GM04503 (cell line): ENCODE measurements at regions not wholly inside any gene's neighbourhood (a gene's known extent, or its start where the extent isn't known, plus 50 kb on each side); places are given as distances from the start of the nearest gene placed in this dataset.
"Not testable (repeated sequence)": the region's sequence is repeated elsewhere in the genome, so short reads cannot be mapped to it uniquely, and the experiment has no call there.

Source experiments
- DNase-seq: peaks from one replicate; pipeline ENCODE4 v3.0.0-alpha.2; 2012; ENCODE audit warnings: low read depth

DNA sequence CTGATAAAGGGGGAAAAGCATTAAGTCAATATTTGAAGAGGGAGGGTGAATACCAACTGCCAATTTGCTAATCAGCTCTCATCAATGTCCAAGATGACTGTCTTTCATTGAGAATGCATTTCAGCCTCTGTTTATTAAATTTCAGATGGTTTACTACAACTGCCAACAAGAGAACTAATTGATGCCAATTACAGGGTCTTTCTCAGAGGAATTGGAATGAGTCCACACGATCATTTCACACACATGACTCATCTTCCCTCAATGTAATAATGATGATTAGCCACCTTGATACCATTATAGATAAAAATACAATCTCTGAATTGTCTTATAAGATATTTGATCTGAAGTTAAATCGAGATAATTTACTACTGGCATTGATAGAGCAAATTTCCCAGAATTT lies 1274.4 kb downstream of the ROBO2 start:
- DNase-seq = no peak

DNA sequence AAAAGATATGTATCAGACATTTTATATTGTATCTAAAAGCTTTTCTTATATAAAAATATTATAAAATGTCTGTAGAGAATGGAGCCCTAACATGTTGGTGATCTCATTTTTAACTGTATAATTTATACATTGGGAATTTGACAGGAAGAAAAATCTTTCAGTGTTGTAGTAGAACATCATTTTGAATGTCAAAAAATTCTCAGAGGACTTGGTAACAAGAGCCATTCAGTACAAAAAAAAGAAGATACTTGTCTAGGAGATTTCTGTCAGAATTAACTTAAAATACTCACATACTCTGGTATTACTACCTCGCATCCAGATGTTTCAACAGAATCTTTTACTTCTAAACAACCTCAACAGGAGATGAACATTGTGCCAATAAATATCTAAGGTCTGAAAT lies 1277.9 kb downstream of the ROBO2 start:
- no peak for DNase-seq

DNA sequence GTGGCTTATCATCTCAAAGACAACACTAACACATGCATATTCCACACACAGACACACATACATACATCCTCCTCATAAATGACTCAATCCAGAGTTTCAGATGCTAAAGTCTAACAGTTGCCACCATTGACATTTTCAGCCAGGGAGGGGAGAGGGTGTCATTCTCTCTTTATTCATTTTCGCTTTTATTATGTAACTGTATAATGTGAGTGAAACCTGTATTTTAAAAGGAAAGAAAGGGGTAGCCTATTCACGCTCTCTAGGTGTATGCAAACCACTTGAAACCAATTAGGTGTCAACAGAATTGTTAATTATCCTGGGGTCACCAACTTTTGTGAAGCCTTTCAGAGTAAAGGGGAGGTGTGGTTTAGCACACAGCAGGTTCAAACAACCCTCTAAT lies 1282.9 kb downstream of the ROBO2 start:
- DNase-seq = no peak

DNA sequence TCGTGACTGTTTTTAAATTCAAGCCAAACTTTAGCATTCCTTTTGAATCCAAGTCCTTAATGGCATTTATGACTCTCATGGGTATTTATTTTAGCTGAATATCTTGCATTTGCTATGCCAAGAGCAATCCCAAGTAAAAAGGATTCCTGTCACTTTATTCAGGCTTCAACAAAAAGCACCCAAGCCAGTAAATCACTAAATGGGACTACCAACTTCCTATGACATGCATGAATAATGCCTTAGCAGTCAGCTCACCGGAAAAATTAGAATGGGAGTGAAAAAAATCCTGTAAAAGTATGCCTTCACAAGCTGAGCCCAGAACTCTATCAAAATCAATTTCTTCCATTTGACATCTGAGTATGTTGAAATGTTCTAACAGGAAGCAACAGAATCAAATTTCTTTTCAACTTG lies 1297.9 kb downstream of the ROBO2 start:
- peak; percentile 14 for DNase-seq

DNA sequence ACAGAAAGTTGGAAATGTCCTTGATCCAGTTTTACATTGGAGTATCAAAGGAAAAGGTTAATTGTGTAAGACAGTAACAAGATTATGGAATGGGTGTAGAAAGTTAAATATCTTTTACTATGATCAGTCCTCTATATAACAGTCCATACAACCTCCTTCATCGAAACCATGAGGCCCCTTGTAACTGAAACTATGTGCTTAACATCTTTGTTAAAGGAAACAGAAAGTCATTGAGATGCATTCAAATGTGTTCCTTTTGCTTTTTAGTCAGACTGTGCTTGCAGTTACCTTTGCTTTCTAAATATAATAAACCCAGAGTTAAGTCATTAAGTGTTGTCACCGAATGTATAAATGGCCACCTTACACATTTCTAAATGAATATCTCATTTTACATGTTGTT lies 1298.5 kb downstream of the ROBO2 start:
- no peak for DNase-seq

DNA sequence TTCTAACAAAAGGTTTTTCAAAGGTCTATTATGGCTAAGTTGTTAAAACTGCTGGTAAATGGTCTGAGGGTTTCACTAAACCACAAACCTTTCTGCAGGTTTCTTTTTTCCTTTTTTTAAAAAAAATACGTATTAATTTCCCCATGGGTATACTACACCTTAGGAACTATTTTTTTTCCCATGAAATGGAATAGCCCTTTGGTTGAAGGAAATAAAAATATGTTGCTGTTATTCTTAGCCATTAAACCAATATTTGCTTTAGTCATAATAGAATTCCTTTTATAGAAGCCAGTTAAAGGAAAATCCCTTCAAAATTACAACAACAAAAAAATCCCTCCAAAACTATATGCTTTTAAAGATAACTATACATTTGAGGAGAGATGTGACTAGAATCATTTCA lies 1303.3 kb downstream of the ROBO2 start:
- no peak for DNase-seq

DNA sequence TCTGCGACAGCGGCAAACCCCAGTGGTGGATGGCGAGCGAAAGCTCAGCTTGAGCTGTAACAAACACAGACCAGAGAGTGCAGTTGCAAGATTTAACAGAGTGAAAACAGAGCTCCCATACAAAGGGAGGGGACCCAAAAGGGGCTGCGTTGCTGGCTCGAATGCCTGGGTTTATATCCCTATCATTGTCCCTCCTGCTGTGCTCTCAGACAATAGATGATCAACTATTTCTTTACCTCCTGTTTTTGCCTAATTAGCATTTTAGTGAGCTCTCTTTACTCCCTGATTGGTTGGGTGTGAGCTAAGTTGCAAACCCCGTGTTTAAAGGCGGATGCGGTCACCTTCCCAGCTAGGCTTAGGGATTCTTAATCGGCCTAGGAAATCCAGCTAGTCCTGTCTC lies 1304.4 kb downstream of the ROBO2 start:
- not testable (repeated sequence) for DNase-seq

DNA sequence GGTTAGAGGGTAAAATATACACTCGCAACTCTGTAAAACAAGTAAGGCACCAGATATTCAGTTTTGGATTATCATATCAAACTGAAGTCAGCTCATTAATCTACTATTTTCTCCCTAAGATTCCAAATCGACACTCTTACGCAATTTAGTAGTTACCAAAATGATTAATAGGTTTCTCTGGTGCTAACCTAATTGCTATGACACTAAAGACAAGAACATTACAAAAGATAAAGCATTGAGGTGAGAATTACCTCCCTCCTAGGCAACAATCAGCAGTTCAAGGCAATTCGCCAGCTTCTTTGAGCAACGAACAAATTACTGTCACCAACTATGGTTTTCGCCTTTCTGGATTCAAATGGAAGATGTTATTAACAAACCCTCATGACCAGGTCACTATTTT lies 1305.0 kb downstream of the ROBO2 start:
- DNase-seq = no peak

DNA sequence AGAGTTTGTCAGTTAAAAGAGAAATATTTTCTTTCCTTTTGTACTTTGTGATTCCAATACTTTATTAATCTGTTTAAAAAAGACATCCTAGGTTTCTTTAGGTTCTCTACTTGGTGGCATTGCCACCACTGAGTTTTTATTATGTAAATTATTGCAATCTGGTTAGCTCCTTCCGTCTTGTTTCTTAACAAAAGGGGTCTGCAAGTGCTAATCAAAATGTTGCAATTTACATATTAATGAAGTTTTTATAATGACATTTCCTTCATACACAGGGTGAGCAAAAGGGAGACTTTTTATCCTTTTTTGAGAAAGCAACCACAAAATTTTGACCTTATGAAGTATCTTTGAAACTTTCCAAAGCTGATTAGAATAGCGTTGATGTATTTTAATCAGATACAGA lies 1307.3 kb downstream of the ROBO2 start:
- DNase-seq = no peak

DNA sequence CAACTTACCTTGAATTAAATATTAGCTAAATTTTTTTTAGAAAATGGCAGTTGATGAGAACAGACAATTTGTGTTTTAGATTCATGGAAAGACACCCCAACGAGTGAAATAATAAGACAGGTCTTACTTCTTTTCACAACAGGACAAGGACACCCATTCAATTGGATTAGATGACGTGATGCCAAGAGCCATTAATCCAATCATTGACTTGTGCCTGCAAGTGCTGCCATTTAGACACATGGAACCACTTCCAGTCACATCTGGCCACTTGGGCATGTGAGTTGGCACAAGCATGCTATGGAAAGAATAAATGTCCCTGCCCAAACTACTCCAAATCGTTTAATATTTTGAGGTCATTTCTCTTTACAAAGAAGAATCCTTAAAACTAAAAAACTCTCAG lies 1308.8 kb downstream of the ROBO2 start:
- no peak for DNase-seq

DNA sequence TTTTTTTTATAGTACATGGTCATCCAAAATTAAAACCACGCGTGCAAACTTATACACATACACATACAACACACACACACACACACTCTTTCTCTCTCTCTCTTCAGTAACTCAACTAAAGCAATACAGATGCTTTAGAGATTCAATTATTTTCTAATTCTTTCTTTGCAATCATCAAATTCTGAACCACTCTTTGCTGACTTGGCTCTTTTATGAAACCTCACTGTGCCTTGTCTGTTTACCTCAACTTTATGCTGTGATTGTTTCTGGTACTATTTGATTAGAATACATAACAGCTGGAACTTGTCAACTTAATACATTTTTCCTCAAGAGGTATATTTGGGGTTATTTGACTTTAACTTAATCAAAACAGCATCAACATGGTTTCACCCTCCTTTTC lies 1309.7 kb downstream of the ROBO2 start:
- DNase-seq = no peak

DNA sequence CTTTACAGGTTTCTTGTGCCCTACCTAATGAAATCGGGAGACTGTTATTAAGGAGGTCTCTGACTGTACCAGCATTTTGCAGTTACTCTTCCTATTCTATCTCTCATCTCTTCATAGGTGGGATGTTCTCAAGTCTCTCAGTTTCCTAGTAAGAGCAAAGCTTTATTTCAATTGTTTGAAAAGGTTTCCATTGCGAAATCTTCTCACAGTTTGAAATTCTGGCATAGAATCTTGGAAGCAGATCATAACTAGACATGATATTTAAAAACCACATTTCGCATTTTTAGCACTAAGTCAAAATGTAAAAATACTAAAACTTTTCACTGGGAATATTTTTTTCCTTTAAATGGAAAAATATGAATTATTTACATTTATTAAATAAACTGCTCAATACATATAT lies 1311.4 kb downstream of the ROBO2 start:
- DNase-seq = no peak

DNA sequence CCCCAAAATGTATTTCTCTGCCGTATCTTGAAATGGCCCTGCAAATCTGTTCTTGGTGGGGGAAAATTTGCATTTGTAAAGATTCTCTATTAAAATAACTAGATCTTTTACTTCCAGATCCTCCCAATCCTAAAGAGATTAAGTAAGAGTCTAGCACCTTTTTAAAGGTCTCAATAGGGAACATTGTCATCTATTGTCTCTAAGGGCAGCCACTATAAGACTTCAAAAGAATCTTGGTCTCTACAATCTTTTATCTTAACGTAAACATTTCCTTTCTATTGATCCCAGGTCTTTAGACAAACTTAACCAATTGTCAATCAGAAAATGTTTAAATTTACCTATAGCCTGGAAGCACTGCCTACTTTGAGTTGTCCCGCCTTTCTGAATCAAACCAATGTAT lies 1313.3 kb downstream of the ROBO2 start:
- DNase-seq = no peak

DNA sequence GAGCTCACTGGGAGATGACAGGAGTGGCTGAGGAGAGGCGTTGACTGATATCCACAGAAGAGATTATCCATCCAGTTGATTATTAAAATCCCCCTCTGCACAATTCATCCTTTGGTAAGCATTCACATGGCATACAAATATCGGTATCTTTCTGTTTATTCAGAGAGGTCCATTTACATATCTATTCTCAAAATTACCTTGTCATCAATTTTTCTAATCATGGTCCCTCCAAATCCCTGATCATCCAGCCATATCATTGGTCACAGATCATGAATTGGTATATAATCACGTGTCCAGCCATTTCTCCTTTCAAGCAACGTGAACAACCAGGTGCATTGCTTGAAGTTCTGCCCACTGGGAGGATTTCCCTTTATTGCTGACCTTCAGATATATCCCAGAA lies 1321.0 kb downstream of the ROBO2 start:
- no peak for DNase-seq

DNA sequence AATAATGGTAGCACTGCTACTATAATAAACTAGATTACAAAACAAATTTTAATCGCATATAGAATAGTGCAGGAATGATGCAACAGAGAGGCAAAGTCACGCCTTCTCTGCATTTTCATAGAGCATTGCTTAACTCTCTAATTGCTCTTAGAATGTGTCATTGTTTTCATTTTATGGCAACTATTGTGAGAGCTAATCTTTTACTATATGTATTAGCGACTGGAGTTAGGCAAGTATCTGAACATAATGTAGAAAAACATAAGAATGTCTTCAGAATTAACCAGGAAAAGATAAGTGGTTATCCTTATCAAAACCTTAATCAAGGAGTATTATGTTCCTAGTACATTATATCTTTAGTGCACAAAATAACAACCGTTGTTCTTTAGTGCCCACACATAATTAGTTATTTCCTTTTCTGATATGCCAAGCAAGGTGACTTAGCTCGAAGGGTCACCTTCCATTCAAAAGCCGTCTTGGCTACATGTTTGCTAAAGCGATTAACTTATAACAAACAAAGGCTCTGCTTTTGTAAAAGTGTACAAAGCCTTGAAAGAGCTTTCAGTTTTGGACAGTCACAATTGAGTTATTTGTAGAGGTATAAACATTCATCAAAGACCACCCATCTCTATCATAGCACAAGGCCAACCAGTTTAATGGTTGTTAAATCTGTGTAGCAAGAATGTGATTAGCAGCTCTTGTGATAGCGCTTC lies 1328.9 kb downstream of the ROBO2 start:
- no peak for DNase-seq

DNA sequence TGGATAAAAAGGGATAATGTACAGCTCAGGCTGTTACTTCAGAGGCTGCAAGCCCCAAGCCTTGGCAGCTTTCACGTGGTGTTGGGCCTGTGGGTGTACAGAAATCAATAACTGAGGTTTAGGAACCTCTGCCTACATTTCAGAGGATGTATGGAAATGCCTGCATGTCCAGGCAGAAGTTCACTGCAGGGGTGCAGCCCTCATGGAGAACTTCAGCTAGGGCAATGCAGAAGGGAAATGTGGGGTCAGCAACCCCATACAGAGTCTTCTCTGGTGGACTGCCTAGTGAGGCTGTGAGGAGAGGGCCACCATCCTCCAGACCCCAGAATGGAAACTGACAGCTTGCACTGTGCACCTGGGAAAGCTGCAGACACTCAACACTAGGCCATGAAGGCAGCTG lies 1350.3 kb downstream of the ROBO2 start:
- no peak for DNase-seq

DNA sequence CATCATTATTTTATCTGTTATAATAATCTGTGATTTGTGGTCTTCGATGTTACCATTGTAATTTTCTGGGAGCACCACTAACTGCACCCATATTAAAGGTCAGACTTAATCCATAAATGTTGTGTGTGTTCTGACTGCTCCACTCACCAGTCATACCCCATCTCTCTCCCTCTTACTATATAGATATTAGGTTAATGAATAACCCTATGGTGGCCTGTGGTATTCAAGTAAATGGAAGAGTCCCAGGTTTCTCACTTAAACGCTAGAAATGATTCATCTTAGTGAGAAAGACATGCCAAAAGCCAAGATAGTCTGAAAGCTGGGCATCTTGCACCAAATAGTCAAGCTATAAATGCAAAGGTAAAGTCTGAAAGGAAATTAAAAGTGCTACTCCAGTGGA lies 1358.5 kb downstream of the ROBO2 start:
- DNase-seq = no peak

DNA sequence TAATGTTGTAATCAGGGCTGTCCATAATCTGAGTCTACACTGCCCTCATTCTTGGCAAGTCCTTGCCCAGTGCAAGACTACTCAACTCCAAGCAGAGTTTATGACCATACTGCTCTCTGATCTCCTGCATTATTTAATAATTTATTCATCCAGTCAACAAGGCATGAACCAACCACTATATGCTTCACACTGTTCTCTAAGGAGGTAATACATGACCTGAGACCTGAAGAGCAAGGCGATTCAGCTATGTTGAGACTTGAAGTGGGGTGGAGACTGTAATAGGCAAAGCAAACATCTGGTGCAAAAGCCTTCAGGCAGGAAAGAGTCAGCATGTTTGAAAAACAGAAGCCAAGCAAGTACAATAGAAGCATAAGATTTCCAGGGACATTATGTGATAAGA lies 1362.8 kb downstream of the ROBO2 start:
- no peak for DNase-seq

DNA sequence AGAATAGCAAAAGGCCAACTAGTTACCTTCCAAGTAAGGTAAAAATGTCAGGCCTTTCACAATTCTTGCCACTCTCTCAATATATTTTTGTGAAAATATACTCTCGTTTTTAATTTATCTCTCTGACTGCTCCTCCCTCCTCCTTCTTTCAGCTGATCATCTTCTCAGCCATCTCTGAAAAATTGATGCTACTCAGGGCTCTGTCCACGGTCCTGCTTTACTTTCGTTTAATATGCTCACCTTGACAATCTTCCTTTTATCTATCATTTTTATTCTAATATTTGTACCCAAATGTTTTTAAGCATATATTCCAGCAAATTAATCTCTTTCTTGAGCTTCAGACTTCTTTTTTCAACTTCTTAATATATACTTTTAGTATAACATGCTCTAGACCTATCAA lies 1362.1 kb downstream of the ROBO1 start:
- DNase-seq = no peak

DNA sequence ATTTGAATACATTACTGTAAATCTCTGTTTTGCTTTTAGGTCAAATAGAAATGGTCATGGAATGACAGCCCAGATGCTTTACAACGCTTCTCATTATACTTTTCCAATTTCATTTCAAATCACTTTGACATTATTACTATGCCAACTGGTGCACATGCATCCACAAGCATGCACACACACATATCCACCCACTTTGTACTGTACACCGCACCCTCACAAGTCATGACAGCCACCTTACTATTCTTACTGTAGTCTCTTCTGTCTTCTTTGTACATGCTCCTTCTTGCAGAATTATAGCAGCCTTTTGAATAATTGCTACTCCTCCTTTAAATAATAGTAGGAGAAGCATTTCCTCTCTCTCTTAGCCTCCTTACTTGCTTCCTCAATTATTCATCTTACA lies 1361.4 kb downstream of the ROBO1 start:
- no peak for DNase-seq

DNA sequence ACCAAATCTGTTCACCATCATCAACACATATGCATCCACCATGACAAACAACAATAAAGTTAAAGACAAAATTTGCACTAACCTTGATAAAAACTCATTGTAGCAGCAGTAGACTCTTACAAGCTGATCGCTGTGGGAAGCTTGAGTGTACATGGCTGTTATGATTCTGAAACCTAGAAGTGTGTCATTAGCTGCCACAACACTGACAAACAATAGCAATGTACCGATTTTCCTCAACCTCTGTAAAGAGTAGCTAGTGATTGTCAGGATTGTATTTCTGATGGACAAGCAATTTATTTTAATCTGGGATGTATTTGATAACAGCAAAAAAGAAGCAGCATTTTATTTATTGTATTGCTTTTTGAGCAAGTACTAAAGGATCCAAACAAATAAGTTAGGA lies 1357.7 kb downstream of the ROBO1 start:
- no peak for DNase-seq

DNA sequence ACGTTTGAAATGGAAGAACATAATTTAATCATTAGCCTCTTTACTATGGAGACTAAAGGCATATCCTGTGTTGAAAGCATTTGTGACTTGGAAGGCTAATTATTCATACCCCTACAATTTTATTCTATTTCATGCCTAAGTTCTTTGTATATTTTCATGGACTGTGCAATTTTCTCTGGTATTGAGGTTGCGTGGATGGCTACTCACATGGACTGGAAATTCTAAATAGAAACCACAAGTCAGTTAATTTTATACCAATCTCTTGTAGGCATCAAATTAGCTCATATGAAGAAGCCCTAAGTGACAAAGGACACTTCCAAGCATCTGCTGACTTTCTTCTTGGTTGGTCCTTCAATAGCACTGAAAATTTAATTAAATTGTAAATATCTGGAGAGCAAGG lies 1353.5 kb downstream of the ROBO1 start:
- DNase-seq = no peak

DNA sequence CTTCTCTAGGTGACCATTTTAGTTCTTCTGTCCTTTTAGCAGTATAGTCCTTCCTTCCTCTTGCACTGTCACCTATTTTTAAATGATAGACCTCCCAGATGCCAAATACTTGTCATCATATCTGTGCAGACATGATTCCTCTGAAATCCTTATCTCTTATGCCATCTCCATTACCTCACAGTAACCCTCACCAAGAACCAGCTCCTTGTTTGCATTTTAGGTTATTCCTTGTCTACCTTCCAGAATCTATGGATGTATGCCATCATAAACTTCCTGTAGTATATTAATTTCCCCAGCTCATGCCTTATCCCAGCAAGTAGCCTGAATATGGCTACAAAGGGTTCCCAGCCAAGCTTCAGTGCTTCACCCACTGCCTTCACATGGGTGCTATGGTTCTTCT lies 1347.2 kb downstream of the ROBO1 start:
- DNase-seq = no peak

DNA sequence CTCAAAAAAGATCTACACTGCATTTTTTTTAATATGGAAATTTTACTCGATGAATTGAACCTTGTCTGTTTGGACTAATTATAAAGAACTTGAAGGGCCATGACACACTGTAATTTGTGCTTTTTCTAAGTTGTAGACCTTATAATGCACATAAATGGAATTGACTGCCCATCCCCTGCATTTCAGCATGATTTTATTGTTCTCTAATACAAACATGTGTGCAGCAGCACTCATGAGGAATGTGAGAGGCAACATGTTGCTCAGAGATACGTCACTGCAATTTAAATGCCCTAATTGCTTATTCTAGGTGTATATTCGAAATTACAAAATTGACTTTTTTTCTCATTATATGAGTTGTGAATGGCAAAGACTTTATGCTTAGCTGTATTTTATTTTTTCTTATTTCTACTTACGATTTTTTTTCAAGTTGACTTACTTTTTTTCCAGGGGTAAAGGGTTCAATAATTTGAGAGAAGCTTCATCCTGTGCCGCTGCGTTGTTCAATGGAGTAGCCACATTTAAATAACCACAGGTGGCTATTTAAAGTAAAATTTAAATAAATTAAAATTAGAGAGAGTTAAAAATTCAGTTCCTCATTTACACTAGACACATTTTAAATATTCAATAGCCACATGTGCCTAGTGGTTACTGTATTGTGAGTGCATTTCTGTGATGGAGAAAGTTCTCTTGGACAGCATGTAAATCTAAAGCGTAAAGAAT lies 1346.4 kb downstream of the ROBO1 start:
- no peak for DNase-seq
